ENCODE measurements at regions not wholly inside any gene's neighbourhood (a gene's known extent, or its start where the extent isn't known, plus 50 kb on each side); places are given as distances from the start of the nearest gene placed in this dataset.

DNA sequence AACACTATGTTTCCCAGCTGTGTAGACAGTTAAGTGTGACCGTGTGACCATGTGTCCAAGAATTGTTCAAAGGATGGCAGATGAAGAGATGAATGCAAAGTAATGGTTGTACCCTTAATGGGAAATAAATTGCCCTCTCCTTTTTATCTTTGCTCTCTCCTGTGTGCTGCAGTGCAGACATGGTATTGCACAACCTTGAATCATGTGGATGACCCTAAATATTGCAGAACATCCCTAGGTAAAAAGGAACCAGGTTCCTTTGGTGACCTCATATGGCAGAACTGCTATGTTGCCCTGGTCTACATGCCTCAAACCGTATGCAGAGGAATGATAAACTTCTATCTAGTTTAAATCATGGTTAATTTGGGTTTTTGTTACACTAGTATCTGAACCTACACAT is 81.7 kb upstream of the CTNND2 start:
- no peak overlapping the region for H2AFZ ChIP-seq (ENCODE audit: low read length)
- no peaks in the 10 kb centered on the region for H4K20me1 ChIP-seq (ENCODE audit: insufficient read depth, low read length)
- H3K36me3 ChIP-seq (ENCODE audit: insufficient read depth, low read length), result no peaks in the 10 kb centered on the region
- no peak overlapping the region for H3K27ac ChIP-seq (ENCODE audit: low read depth, low read length, poor library complexity, severe bottlenecking)
- H3K79me2 ChIP-seq (ENCODE audit: insufficient read depth, low read depth, low read length), result no peaks in the 10 kb centered on the region
- TF ChIP-seq EZH2phosphoT487 (IDR thresholded peaks at IDR 0.05; ENCODE audit: borderline replicate concordance, low read depth, low read length), result no peak
- TF ChIP-seq, protein P1, sequence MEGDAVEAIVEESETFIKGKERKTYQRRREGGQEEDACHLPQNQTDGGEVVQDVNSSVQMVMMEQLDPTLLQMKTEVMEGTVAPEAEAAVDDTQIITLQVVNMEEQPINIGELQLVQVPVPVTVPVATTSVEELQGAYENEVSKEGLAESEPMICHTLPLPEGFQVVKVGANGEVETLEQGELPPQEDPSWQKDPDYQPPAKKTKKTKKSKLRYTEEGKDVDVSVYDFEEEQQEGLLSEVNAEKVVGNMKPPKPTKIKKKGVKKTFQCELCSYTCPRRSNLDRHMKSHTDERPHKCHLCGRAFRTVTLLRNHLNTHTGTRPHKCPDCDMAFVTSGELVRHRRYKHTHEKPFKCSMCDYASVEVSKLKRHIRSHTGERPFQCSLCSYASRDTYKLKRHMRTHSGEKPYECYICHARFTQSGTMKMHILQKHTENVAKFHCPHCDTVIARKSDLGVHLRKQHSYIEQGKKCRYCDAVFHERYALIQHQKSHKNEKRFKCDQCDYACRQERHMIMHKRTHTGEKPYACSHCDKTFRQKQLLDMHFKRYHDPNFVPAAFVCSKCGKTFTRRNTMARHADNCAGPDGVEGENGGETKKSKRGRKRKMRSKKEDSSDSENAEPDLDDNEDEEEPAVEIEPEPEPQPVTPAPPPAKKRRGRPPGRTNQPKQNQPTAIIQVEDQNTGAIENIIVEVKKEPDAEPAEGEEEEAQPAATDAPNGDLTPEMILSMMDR (conservative IDR thresholded peaks at IDR 0.05; ENCODE audit: low read length), result no peak
- no peaks in the 10 kb centered on the region; the same call in 1 of the 2 replicates for H3K9me2 ChIP-seq (ENCODE audit: insufficient read depth, low read length)
- H3K9me3 ChIP-seq (ENCODE audit: low read length), result no peaks in the 10 kb centered on the region
- no TSS peak for BruUV-seq (replicated peaks)
- CTCF ChIA-PET (ENCODE audit: unreplicated experiment), result no interaction called here
- H3K4me3 ChIP-seq (ENCODE audit: low read depth, low read length, poor library complexity, severe bottlenecking), result no peak overlapping the region
- no peaks in the 10 kb centered on the region for H3K4me1 ChIP-seq (ENCODE audit: insufficient read depth, low read length, poor library complexity, severe bottlenecking)
- POLR2A ChIA-PET, result no interaction called here
- intact Hi-C loops (cut with micrococcal nuclease; ENCODE audit: unreplicated experiment), result no loop called here
- no peak overlapping the region for H3K4me2 ChIP-seq (ENCODE audit: low read length)
- no peak for DNase-seq (ENCODE audit: low spot score)

DNA sequence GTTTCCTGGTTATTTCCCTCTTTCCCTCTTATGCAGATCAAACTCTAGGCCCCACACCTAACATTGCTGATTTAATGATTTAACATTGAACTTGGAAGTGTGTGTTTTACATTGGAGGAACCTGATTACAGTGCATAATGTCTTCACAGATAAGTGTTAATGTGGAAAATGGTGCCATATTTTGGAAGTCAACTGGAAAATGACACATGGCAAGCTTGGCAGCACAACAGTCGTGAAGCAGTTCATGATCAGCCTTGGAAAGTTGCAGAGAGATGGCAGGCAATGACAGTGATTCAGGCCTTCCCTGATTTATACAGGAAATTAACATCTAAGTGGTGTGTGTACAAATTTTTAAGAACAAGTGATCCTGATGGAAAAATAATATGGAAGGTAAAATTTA is 80.0 kb upstream of the CTNND2 start:
- no TSS peak for BruUV-seq (replicated peaks)
- Histone ChIP-seq H3K27ac (ENCODE audit: low read depth, low read length, poor library complexity, severe bottlenecking) (no peak overlapping the region), H2AFZ (ENCODE audit: low read length) (no peak overlapping the region), H3K4me3 (ENCODE audit: low read depth, low read length, poor library complexity, severe bottlenecking) (no peak overlapping the region), H4K20me1 (ENCODE audit: insufficient read depth, low read length) (no peaks in the 10 kb centered on the region), H3K4me2 (ENCODE audit: low read length) (no peak overlapping the region), H3K36me3 (ENCODE audit: insufficient read depth, low read length) (no peaks in the 10 kb centered on the region), H3K9me3 (ENCODE audit: low read length) (no peaks in the 10 kb centered on the region), H3K4me1 (ENCODE audit: insufficient read depth, low read length, poor library complexity, severe bottlenecking) (no peaks in the 10 kb centered on the region), H3K79me2 (ENCODE audit: insufficient read depth, low read depth, low read length) (no peaks in the 10 kb centered on the region), H3K9me2 (ENCODE audit: insufficient read depth, low read length) (no peaks in the 10 kb centered on the region; the same call in 1 of the 2 replicates)
- TF ChIP-seq, protein P1 (conservative IDR thresholded peaks at IDR 0.05; ENCODE audit: low read length), result no peak
- no peak for TF ChIP-seq EZH2phosphoT487 (IDR thresholded peaks at IDR 0.05; ENCODE audit: borderline replicate concordance, low read depth, low read length)
- ChIA-PET CTCF (ENCODE audit: unreplicated experiment) (no interaction called here), POLR2A (interaction anchor here (0.7 kb wide), 1 partner anchor 516 kb away, joined by 3 read pairs; no protein-coding TSS in a partner anchor)
- intact Hi-C loops (cut with micrococcal nuclease; ENCODE audit: unreplicated experiment), result no loop called here
- DNase-seq (ENCODE audit: low spot score), result no peak

DNA sequence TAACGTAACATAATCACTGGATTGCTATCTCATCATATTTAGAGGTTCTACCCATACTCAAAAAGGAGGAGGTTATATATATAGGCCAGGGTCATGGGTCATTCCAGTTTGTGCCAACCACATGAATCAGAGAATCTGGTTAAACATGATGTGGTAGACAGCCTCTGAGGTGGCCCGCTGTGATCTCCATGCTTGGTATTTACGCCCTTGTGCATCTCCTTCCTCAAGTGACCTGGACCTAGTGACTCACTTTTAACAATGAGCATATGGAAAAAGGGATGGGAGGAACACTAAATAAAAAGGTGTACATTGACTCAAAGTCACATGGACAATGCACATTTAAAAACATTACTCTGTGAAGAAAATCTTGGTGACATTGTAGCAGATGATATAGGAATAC is 77.7 kb upstream of the CTNND2 start:
- H3K27ac ChIP-seq (ENCODE audit: low read depth, low read length, poor library complexity, severe bottlenecking), result no peak overlapping the region
- intact Hi-C loops (cut with micrococcal nuclease; ENCODE audit: unreplicated experiment), result no loop called here
- POLR2A ChIA-PET, result no interaction called here
- H3K4me3 ChIP-seq (ENCODE audit: low read depth, low read length, poor library complexity, severe bottlenecking), result no peak overlapping the region
- H3K4me1 ChIP-seq (ENCODE audit: insufficient read depth, low read length, poor library complexity, severe bottlenecking), result no peaks in the 10 kb centered on the region
- no peaks in the 10 kb centered on the region for H3K9me2 ChIP-seq (ENCODE audit: insufficient read depth, low read length)
- H3K9me3 ChIP-seq (ENCODE audit: low read length), result no peaks in the 10 kb centered on the region
- no peaks in the 10 kb centered on the region for H4K20me1 ChIP-seq (ENCODE audit: insufficient read depth, low read length)
- no peaks in the 10 kb centered on the region for H3K79me2 ChIP-seq (ENCODE audit: insufficient read depth, low read depth, low read length)
- DNase-seq (ENCODE audit: low spot score), result no peak
- H3K4me2 ChIP-seq (ENCODE audit: low read length), result no peak overlapping the region
- no peak overlapping the region for H2AFZ ChIP-seq (ENCODE audit: low read length)
- TF ChIP-seq, protein P1 (conservative IDR thresholded peaks at IDR 0.05; ENCODE audit: low read length), result no peak
- no peak for TF ChIP-seq EZH2phosphoT487 (IDR thresholded peaks at IDR 0.05; ENCODE audit: borderline replicate concordance, low read depth, low read length)
- no peaks in the 10 kb centered on the region for H3K36me3 ChIP-seq (ENCODE audit: insufficient read depth, low read length)
- no TSS peak for BruUV-seq (replicated peaks)
- CTCF ChIA-PET (ENCODE audit: unreplicated experiment), result no interaction called here
